Heart right ventricle (tissue), 16 donors: ENCODE measurements at regions not wholly inside any gene's neighbourhood (a gene's known extent, or its start where the extent isn't known, plus 50 kb on each side); places are given as distances from the start of the nearest gene placed in this dataset.

Experiments used
- ATAC-seq, 8 donors: fragments of 200-7000 bp; cut with Tn5 transposase; one replicate each; pipeline ENCODE4 v1.9.1; 2020; ENCODE audit warnings: mild to moderate bottlenecking in 8 of 8, moderate library complexity in 8 of 8, moderate number of reproducible peaks in 1 of 8
- DNase-seq, 2 donors: peaks; one replicate each; pipeline ENCODE4 v3.0.0-alpha.2; 2020
- H3K27ac ChIP-seq, 10 donors: fragments of 200-600 bp; sonication (generic) in 2 of 10; one replicate each; pipeline versions ENCODE4 v1.5.0 to v1.8.0; 2020 to 2022; ENCODE audit warnings: mild to moderate bottlenecking in 3 of 10
- H3K27me3 ChIP-seq, 7 donors: fragments of 200-600 bp; one replicate each; pipeline ENCODE4 v1.8.0; 2021 to 2022; ENCODE audit warnings: mild to moderate bottlenecking in 2 of 7
- H3K36me3 ChIP-seq, 9 donors: fragments of 200-600 bp; sonication (generic) in 1 of 9; one replicate each; pipeline versions ENCODE4 v1.5.0 to v1.8.0; 2020 to 2022; ENCODE audit warnings: mild to moderate bottlenecking in 2 of 9
- H3K4me1 ChIP-seq, 9 donors: fragments of 200-600 bp; sonication (generic) in 1 of 9; one replicate each; pipeline versions ENCODE4 v1.5.0 to v1.8.0; 2020 to 2022; ENCODE audit warnings: mild to moderate bottlenecking in 4 of 9
- H3K4me3 ChIP-seq, 10 donors: fragments of 200-600 bp; sonication (generic) in 2 of 10; one replicate each; pipeline versions ENCODE4 v1.5.0 to v1.8.0; 2020 to 2022; ENCODE audit warnings: mild to moderate bottlenecking in 7 of 10, moderate library complexity in 2 of 10
- H3K9me3 ChIP-seq, 11 donors: fragments of 200-600 bp in 10 of 11; sonication (generic) in 2 of 11; one replicate each; pipeline versions ENCODE4 v1.5.0 to v1.8.0; 2013 to 2022; ENCODE audit warnings: mild to moderate bottlenecking in 2 of 11, control low read depth in 1 of 11, moderate library complexity in 1 of 11
- WGBS, 2 donors: extraction: QIAGEN DNeasy Blood & Tissue Kit; methylation state at CpG; one replicate each; pipeline ENCODE4 v1.1.7; 2013; ENCODE audit warnings: inconsistent platforms in 1 of 2; 5-methylcytosine and 5-hydroxymethylcytosine counted together
- intact Hi-C, 10 donors: fragments of 100-400 bp; cut with DNase I; formaldehyde crosslinking; loops; one replicate each; pipeline versions ENCODE4 v1.11.1 to v1.14.2; 2022
- TF ChIP-seq, protein P1 (sequence below), 9 donors: fragments of 200-600 bp; sonication (generic) in 2 of 9; IDR thresholded peaks; one replicate each; pipeline versions ENCODE4 v1.5.0 to v1.8.0; 2021 to 2022; ENCODE audit warnings: antibody characterized with exemption in 9 of 9, mild to moderate bottlenecking in 5 of 9, moderate library complexity in 1 of 9
- donor health status: Arrhythmogenic right ventricular cardiomyopathy.
- donor health status: ischemic (EF 13 %, LVEDD 7.1; RV severe dilation, severe dysfunction).
- donor health status: healthy with polysubstance abuse.
- donor health status: DM: no; HTN: yes; CAD: no.
- donor health status: DM: no; HTN: no; CAD: no.
- donor health status: ischemic (EF 25% LVEDD 6.9; RV normal size, moderate dysfunction).
- donor health status: ischemic (EF 25% LVEDD 5.7; RV mildly dilated, moderate dysfunction).
- donor health status: healthy.
- donor health status: DM: yes; HTN: yes; CAD: no.
- donor health status: Ischemic cardiomyopathy.
- donor health status: ischemic (EF 35%, LVEDD 5.7; RV mildly dilated, moderate dysfunction).
- donor health status: nonischemic (EF 11% LVEDD 7.7; RV severe dilation, severe dysfunction).
- donor health status: DM: yes; HTN: yes; CAD: no.
- donor health status: PGD.
- donor health status: ischemic (EF 29% LVEDD 5.4; RV normal size, mild dysfunction).
- donor health status: nonischemic (EF 23%, LVEDD 6.1; RV moderate dilation, normal function).

DNA sequence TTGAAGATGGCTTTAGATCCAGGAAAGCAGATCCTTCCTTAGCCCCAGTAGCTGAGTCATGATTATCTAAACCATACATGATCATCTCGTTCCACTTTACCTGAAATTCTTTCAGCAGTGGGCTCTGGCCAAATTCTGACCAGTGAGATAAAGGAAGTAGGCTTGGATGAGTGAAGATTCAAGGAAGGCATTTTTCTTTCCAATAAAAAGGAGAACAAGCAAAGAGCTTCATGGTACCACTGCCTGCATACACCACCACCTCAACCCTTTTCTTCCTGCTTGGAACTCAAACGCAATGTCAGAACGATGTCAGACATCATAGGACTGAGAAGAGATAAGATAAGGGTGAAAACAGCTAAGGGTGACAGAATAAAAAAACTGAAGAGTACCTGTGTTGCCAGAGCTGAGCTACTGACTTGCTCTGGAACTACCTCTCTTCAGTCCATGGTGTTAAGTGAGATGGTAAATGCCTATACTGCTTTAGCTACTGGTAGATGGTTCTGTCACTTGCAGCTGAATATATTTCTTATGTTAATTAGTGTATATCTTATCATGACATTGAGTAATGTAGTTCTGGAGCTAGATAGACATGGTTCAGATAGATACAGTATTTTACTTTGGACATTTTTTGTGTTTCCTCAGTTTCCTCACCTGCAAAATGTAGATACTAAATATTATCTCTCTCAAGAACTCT is 58.7 kb upstream of the ACVR1 start:
- no peak overlapping the region for H3K27ac ChIP-seq
- H3K36me3 ChIP-seq: no peaks in the 10 kb centered on the region
- TF ChIP-seq, protein P1, sequence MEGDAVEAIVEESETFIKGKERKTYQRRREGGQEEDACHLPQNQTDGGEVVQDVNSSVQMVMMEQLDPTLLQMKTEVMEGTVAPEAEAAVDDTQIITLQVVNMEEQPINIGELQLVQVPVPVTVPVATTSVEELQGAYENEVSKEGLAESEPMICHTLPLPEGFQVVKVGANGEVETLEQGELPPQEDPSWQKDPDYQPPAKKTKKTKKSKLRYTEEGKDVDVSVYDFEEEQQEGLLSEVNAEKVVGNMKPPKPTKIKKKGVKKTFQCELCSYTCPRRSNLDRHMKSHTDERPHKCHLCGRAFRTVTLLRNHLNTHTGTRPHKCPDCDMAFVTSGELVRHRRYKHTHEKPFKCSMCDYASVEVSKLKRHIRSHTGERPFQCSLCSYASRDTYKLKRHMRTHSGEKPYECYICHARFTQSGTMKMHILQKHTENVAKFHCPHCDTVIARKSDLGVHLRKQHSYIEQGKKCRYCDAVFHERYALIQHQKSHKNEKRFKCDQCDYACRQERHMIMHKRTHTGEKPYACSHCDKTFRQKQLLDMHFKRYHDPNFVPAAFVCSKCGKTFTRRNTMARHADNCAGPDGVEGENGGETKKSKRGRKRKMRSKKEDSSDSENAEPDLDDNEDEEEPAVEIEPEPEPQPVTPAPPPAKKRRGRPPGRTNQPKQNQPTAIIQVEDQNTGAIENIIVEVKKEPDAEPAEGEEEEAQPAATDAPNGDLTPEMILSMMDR (IDR thresholded peaks at IDR 0.05): no peak
- no peaks in the 10 kb centered on the region for H3K9me3 ChIP-seq
- intact Hi-C loops: no loop called here
- 29 to 37% methylated on average over 3 of the region's 3 CpGs for WGBS, 2 donors
- peaks cover 0 to 4% (median 0%) of the 10 kb centered on the region in 9 donors for H3K4me1 ChIP-seq
- DNase-seq: no peak
- no peaks in the 10 kb centered on the region for H3K27me3 ChIP-seq
- no peak for ATAC-seq
- H3K4me3 ChIP-seq: no peak overlapping the region

DNA sequence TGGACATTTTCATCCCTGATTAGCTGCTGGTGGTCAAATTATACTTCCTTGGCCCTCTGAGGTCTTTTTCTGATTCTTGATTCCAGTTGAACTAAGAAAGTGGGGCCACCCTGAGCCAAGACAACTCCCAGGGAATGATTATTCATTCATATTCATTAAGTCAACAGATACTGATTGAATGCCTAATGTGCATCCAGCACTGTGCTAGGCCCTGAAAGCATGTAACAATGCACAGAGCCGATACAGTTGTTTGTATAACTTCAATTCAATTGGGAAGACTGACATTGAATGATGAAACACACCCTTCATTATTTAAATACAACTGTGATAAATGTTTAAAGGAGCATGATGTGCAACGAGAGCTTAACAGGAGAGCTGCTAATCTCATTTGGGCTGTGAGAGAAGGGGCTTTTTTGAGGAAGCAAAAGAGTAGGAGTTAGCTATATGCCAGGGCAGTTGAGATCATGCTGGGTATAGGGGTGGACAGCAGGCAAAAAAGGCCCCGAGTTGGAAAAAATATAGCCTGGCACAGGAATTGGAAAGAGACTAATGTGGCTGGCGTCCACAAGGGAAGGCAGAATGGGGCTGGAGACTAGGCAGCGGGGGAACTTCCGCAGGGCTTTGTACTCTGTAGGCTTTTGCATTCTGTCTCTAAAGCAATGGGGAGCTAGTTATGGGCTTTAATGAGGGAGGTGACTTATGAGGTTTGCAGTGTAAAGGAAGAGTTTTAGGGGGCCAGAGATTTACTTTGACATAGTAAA is 57.2 kb upstream of the ACVR1 start:
- DNase-seq (no peak), ATAC-seq (no peak)
- Histone ChIP-seq H3K4me1 (peaks cover 0 to 4% (median 0%) of the 10 kb centered on the region in 9 donors), H3K27me3 (no peaks in the 10 kb centered on the region), H3K4me3 (no peak overlapping the region), H3K36me3 (no peaks in the 10 kb centered on the region), H3K9me3 (peaks cover 0 to 9% (median 0%) of the 10 kb centered on the region in 11 donors), H3K27ac (no peak overlapping the region)
- WGBS, 2 donors: 72 to 76% methylated on average over 6 of the region's 6 CpGs
- TF ChIP-seq, protein P1 (IDR thresholded peaks at IDR 0.05): no peak
- intact Hi-C loops: no loop called here

DNA sequence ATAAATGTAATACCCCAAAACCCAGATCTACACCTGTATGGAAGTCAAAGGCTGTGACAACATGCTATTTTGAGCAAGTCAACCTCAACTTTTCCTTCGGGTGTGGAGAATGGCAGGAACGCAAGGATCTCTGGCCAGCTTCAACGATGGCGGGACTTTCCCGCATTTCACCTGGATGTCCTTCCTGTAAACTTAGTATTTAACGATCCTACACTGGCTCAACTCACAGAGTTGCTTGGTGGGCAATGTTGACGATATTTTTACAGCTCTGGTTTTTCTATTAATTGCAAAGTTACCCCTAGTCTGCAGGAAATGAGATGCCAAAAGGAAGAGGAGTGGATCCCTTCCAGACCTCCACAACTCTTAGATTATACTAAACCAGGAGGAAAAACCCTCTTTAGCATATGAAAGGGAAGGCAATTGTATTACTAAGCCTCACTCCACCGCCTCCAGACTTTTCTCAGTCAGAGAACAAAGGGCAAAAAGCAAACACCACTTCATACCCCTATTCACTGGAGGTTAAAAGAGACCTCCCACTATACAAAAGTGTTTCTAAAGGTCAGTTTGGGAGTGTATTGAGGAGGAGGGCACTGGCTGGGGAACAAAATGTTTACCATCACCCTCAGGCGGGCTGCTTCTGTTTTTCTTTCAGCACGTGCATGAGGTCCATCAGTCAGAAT is 56.5 kb upstream of the ACVR1 start:
- Histone ChIP-seq H3K9me3 (peaks cover 0 to 9% (median 0%) of the 10 kb centered on the region in 11 donors), H3K27me3 (no peaks in the 10 kb centered on the region), H3K27ac (no peak overlapping the region), H3K36me3 (no peaks in the 10 kb centered on the region), H3K4me1 (peaks cover 0 to 4% (median 0%) of the 10 kb centered on the region in 9 donors), H3K4me3 (no peak overlapping the region)
- no peak for ATAC-seq
- TF ChIP-seq, protein P1 (IDR thresholded peaks at IDR 0.05): no peak
- intact Hi-C loops: no loop called here
- WGBS, 2 donors: 48 to 56% methylated on average over 10 of the region's 10 CpGs
- no peak for DNase-seq

DNA sequence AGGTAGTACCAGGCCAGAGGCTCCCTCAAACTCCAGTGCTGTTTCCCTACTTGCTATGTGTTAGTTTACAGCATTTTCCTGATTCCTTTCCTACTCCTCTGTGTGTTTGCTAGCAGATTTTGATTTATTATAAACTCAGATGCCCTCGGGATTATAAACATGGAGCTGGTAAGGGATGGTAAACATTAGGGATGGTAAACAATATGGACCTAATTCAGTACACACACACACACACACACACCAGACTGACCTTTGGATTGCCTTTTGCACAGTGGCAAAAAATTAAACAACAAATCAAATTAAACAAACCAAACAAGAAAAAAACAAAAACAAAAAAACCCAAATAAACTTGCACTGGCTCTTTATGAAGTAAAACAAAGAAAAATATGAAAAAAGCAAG is 55.4 kb upstream of the ACVR1 start:
- Histone ChIP-seq H3K4me3 (no peak overlapping the region), H3K36me3 (no peaks in the 10 kb centered on the region), H3K4me1 (peaks cover 0 to 4% (median 0%) of the 10 kb centered on the region in 9 donors), H3K9me3 (peaks cover 0 to 9% (median 0%) of the 10 kb centered on the region in 11 donors), H3K27me3 (no peaks in the 10 kb centered on the region), H3K27ac (no peak overlapping the region)
- WGBS, 2 donors: 75 to 87% methylated on average over 1 of the region's 1 CpG
- intact Hi-C loops: no loop called here
- DNase-seq: no peak
- TF ChIP-seq, protein P1 (IDR thresholded peaks at IDR 0.05): no peak
- ATAC-seq: peak in 1 of 8 donors; percentile 12
